Trophoblast cell (in vitro differentiated cells and primary cell): ENCODE measurements at regions not wholly inside any gene's neighbourhood (a gene's known extent, or its start where the extent isn't known, plus 50 kb on each side); places are given as distances from the start of the nearest gene placed in this dataset.
"Not testable (repeated sequence)": the region's sequence is repeated elsewhere in the genome, so short reads cannot be mapped to it uniquely, and the experiment has no call there.

Source experiments
- DNase-seq, 2 donors: peaks; one replicate each; pipeline ENCODE4 v3.0.0-alpha.2; 2016
- H2AFZ ChIP-seq: 2 replicates; pipeline ENCODE4 v1.6.1; 2013; ENCODE audit warnings: low read length, moderate library complexity, mild to moderate bottlenecking; ENCODE audit not compliant: insufficient read depth, poor library complexity
- H2AK5ac ChIP-seq: 2 replicates; pipeline ENCODE4 v1.6.1; 2013; ENCODE audit warnings: mild to moderate bottlenecking, low read length
- H2BK120ac ChIP-seq: 2 replicates; pipeline ENCODE4 v1.6.1; 2013; ENCODE audit warnings: low read length, mild to moderate bottlenecking, moderate library complexity; ENCODE audit not compliant: insufficient read depth, poor library complexity
- H2BK12ac ChIP-seq: 2 replicates; pipeline ENCODE4 v1.6.1; 2013; ENCODE audit warnings: mild to moderate bottlenecking, low read length, moderate library complexity
- H2BK5ac ChIP-seq: 2 replicates; pipeline ENCODE4 v1.6.1; 2013; ENCODE audit warnings: low read length, low read depth, moderate library complexity, mild to moderate bottlenecking; ENCODE audit not compliant: poor library complexity
- H3K14ac ChIP-seq: 2 replicates; pipeline ENCODE4 v1.6.1; 2013; ENCODE audit warnings: mild to moderate bottlenecking, low read length
- H3K18ac ChIP-seq: 2 replicates; pipeline ENCODE4 v1.6.1; 2013; ENCODE audit warnings: mild to moderate bottlenecking, low read length
- H3K23ac ChIP-seq: 2 replicates; pipeline ENCODE4 v1.6.1; 2013; ENCODE audit warnings: low read length
- H3K27ac ChIP-seq: 2 replicates; pipeline ENCODE4 v1.5.1; 2013; ENCODE audit warnings: low read depth, mild to moderate bottlenecking, inconsistent platforms, low read length, moderate library complexity
- H3K27me3 ChIP-seq: 2 replicates; pipeline ENCODE4 v1.6.1; 2013; ENCODE audit warnings: inconsistent platforms, mild to moderate bottlenecking, low read length, moderate library complexity; ENCODE audit not compliant: insufficient read depth
- H3K36me3 ChIP-seq, 2 experiments: 1 replicate in 1 of 2; 2 replicates in 1 of 2; pipeline ENCODE4 v1.6.1; 2013; ENCODE audit warnings: low read length in 2 of 2, mild to moderate bottlenecking in 2 of 2, moderate library complexity in 1 of 2; ENCODE audit not compliant: insufficient read depth in 2 of 2, control insufficient read depth in 1 of 2
- H3K4ac ChIP-seq: 2 replicates; pipeline ENCODE4 v1.6.1; 2013; ENCODE audit warnings: low read depth, mild to moderate bottlenecking, low read length, moderate library complexity
- H3K4me1 ChIP-seq, 2 experiments: 1 replicate in 1 of 2; 2 replicates in 1 of 2; pipeline ENCODE4 v1.6.1; 2013; ENCODE audit warnings: low read length in 2 of 2, mild to moderate bottlenecking in 2 of 2, moderate library complexity in 1 of 2; ENCODE audit not compliant: insufficient read depth in 2 of 2, control insufficient read depth in 1 of 2
- H3K4me2 ChIP-seq: 2 replicates; pipeline ENCODE4 v1.6.1; 2013; ENCODE audit warnings: inconsistent platforms, mild to moderate bottlenecking, low read length, moderate library complexity
- H3K4me3 ChIP-seq: 2 replicates; pipeline ENCODE4 v1.5.1; 2013; ENCODE audit warnings: mild to moderate bottlenecking, low read depth, low read length, inconsistent platforms
- H3K79me1 ChIP-seq: one replicate; pipeline ENCODE4 v1.6.1; 2013; ENCODE audit warnings: low read length
- H3K79me2 ChIP-seq: 2 replicates; pipeline ENCODE4 v1.6.1; 2013; ENCODE audit warnings: low read length, mild to moderate bottlenecking; ENCODE audit not compliant: control insufficient read depth, insufficient read depth, poor library complexity
- H3K9ac ChIP-seq: 2 replicates; pipeline ENCODE4 v1.6.1; 2013; ENCODE audit warnings: mild to moderate bottlenecking, low read length
- H3K9me3 ChIP-seq: 2 replicates; pipeline ENCODE4 v1.6.1; 2013; ENCODE audit warnings: low read depth, mild to moderate bottlenecking, control low read depth, inconsistent platforms, low read length; ENCODE audit not compliant: insufficient read depth
- H4K12ac ChIP-seq: 2 replicates; pipeline ENCODE4 v1.6.1; 2013; ENCODE audit warnings: low read depth, mild to moderate bottlenecking, low read length, moderate library complexity
- H4K8ac ChIP-seq: 2 replicates; pipeline ENCODE4 v1.6.1; 2013; ENCODE audit warnings: low read depth, mild to moderate bottlenecking, low read length, moderate library complexity
- H4K91ac ChIP-seq: one replicate; pipeline ENCODE4 v1.6.1; 2013; ENCODE audit warnings: low read depth, mild to moderate bottlenecking, low read length, moderate library complexity
- WGBS: extraction: QIAGEN DNeasy Blood & Tissue Kit; methylation state at CpG from one replicate; pipeline ENCODE4 v1.1.7; 2013; ENCODE audit warnings: missing lambda C conversion rate; ENCODE audit not compliant: insufficient read length, insufficient coverage; ENCODE audit errors: extremely low coverage; 5-methylcytosine and 5-hydroxymethylcytosine counted together

DNA sequence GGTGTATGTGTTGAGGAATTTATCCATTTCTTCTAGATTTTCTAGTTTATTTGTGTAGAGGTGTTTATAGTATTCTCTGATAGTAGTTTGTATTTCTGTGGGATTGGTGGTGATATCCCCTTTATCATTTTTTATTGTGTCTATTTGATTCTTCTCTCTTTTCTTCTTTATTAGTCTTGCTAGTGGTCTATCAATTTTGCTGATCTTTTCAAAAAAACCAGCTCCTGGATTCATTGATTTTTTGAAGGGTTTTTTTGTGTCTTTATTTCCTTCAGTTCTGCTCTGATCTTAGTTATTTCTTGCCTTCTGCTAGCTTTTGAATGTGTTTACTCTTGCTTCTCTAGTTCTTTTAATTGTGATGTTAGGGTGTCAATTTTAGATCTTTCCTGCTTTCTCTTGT is 424.6 kb upstream of the PODXL start:
- not testable (repeated sequence) for H2BK12ac ChIP-seq, H3K4ac ChIP-seq, H2BK5ac ChIP-seq, H3K27me3 ChIP-seq, H3K18ac ChIP-seq, H3K4me2 ChIP-seq, H3K79me2 ChIP-seq, H4K91ac ChIP-seq, H3K4me3 ChIP-seq, H3K4me1 ChIP-seq, H3K36me3 ChIP-seq, H4K8ac ChIP-seq, H2AK5ac ChIP-seq, H2AFZ ChIP-seq, H3K9ac ChIP-seq, H3K9me3 ChIP-seq, H3K23ac ChIP-seq, H3K79me1 ChIP-seq, H3K27ac ChIP-seq, H3K14ac ChIP-seq, H2BK120ac ChIP-seq, DNase-seq, H4K12ac ChIP-seq

DNA sequence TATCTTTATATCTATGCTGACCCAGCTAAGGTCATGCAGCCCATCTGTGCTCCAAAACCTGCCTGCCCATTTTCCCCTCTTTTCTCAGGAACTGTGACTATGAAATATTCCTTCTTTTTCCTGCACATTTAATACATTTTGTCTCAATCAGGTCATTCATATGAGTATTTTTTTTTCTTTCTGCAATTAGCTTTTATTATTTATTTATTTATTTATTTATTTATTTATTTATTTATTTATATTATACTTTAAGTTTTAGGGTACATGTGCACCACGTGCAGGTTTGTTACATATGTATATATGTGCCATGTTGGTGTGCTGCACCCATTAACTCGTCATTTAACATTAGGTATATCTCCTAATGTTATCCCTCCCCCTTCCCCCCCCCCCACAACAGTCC is 421.7 kb upstream of the PODXL start:
- WGBS = no CpG with 5 or more reads among the region's 2 CpGs
- not testable (repeated sequence) for H2BK12ac ChIP-seq, DNase-seq, H2AFZ ChIP-seq, H3K23ac ChIP-seq, H3K9ac ChIP-seq, H2BK5ac ChIP-seq, H3K79me2 ChIP-seq, H3K4me1 ChIP-seq, H2AK5ac ChIP-seq, H3K27me3 ChIP-seq, H3K18ac ChIP-seq, H3K79me1 ChIP-seq, H3K4me2 ChIP-seq, H3K4ac ChIP-seq, H3K4me3 ChIP-seq, H3K36me3 ChIP-seq, H4K91ac ChIP-seq, H4K8ac ChIP-seq, H2BK120ac ChIP-seq, H3K27ac ChIP-seq, H3K9me3 ChIP-seq, H3K14ac ChIP-seq, H4K12ac ChIP-seq

DNA sequence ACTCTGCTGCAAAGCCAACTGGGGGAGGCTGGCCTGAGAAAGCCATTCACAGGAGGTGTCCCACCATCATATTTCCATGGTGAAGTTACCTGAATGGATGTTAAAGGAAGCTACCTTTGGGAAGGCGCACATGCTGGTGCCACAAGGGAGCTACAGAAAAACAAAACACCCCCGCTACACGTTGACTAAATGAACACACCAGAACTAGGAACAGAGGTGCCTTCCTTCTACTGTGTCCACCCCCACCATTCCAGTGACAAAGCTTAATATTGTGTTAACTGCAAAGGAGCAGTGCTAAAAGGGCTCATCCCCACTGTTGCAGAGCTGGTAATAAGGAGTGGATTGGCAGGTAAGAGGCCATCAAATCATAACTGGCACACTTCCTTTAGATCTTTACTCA is 420.0 kb upstream of the PODXL start:
- H3K9ac ChIP-seq = no peak overlapping the region
- WGBS = no CpG with 5 or more reads among the region's 3 CpGs
- H4K8ac ChIP-seq = no peak overlapping the region
- H3K9me3 ChIP-seq = no peaks in the 10 kb centered on the region
- H2BK5ac ChIP-seq = no peak overlapping the region
- H2BK120ac ChIP-seq = no peak overlapping the region
- H4K12ac ChIP-seq = no peak overlapping the region
- DNase-seq = no peak
- no peaks in the 10 kb centered on the region for H3K79me1 ChIP-seq
- H3K27ac ChIP-seq = no peak overlapping the region
- H3K18ac ChIP-seq = no peak overlapping the region
- no peak overlapping the region for H2AFZ ChIP-seq
- no peak overlapping the region for H2BK12ac ChIP-seq
- no peak overlapping the region for H3K23ac ChIP-seq
- H3K14ac ChIP-seq = no peak overlapping the region
- no peak overlapping the region for H4K91ac ChIP-seq
- no peak overlapping the region for H3K4ac ChIP-seq
- no peak overlapping the region for H3K4me3 ChIP-seq
- no peaks in the 10 kb centered on the region for H3K4me1 ChIP-seq
- no peaks in the 10 kb centered on the region for H3K27me3 ChIP-seq
- H3K4me2 ChIP-seq = no peak overlapping the region
- no peak overlapping the region for H2AK5ac ChIP-seq
- H3K79me2 ChIP-seq = no peaks in the 10 kb centered on the region
- H3K36me3 ChIP-seq = no peaks in the 10 kb centered on the region

DNA sequence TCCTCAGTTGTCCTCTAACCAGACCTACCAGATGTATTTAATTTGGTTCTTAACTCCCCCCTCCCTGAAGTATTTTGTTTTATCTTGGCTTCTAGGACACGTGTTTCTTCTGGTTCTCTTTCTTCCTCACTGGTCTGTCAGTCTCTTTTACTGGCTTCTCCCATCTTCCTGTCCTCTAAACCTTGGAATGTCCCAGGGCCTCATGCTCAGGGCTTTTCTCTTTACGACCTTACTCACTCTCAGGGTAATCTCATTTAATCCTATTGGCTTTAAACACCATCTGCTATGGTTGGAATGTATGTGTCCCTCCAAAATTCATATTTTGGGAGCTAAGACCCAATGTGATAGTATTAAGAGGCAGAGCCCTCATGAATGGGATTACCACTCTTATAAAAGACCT is 418.2 kb upstream of the PODXL start:
- H2AK5ac ChIP-seq = no peak overlapping the region
- H3K27me3 ChIP-seq = no peaks in the 10 kb centered on the region
- no peak overlapping the region for H3K23ac ChIP-seq
- no peaks in the 10 kb centered on the region for H3K9me3 ChIP-seq
- H2BK5ac ChIP-seq = no peak overlapping the region
- H3K79me2 ChIP-seq = no peaks in the 10 kb centered on the region
- no peak for DNase-seq
- H4K12ac ChIP-seq = no peak overlapping the region
- H3K79me1 ChIP-seq = no peaks in the 10 kb centered on the region
- no peak overlapping the region for H2AFZ ChIP-seq
- H3K4me3 ChIP-seq = no peak overlapping the region
- H3K4me2 ChIP-seq = no peak overlapping the region
- no peak overlapping the region for H4K8ac ChIP-seq
- no peak overlapping the region for H3K4ac ChIP-seq
- H3K14ac ChIP-seq = no peak overlapping the region
- no peak overlapping the region for H4K91ac ChIP-seq
- no peak overlapping the region for H3K27ac ChIP-seq
- no peak overlapping the region for H3K9ac ChIP-seq
- H3K18ac ChIP-seq = no peak overlapping the region
- no peaks in the 10 kb centered on the region for H3K36me3 ChIP-seq
- no peak overlapping the region for H2BK12ac ChIP-seq
- no peaks in the 10 kb centered on the region for H3K4me1 ChIP-seq
- no peak overlapping the region for H2BK120ac ChIP-seq
- WGBS = no CpG with 5 or more reads among the region's 2 CpGs

DNA sequence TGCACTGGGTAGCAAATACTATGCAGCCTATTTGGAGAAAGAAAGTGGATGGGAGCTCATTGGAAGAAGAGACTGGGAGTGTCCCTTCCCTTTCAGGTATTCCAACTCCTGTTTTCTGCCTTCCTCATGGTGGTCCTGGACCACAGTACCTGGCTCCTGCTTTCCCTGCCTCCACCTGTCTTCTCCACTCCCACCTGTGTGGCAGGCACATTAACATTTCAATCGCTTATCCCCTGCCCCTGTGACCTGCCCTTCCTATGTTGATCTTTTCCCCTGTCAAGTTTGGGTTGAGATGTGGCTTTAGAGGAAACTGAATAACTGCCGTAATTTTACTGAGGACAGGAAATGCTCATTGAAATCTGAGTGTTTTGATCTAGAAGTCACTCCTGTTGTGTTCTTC is 415.8 kb upstream of the PODXL start:
- Histone ChIP-seq H2AK5ac (no peak overlapping the region), H3K27ac (no peak overlapping the region), H3K4me1 (no peaks in the 10 kb centered on the region), H4K12ac (no peak overlapping the region), H3K27me3 (no peaks in the 10 kb centered on the region), H3K4me2 (no peak overlapping the region), H3K23ac (no peak overlapping the region), H3K79me2 (no peaks in the 10 kb centered on the region), H3K79me1 (no peaks in the 10 kb centered on the region), H2BK5ac (no peak overlapping the region), H3K9ac (no peak overlapping the region), H3K4me3 (no peak overlapping the region), H3K4ac (no peak overlapping the region), H3K9me3 (no peaks in the 10 kb centered on the region), H2BK120ac (no peak overlapping the region), H4K8ac (no peak overlapping the region), H3K14ac (no peak overlapping the region), H3K36me3 (no peaks in the 10 kb centered on the region), H2BK12ac (no peak overlapping the region), H2AFZ (no peak overlapping the region), H3K18ac (no peak overlapping the region), H4K91ac (no peak overlapping the region)
- no peak for DNase-seq
- no CpG with 5 or more reads among the region's 2 CpGs for WGBS
